ENCODE measurements at regions not wholly inside any gene's neighbourhood (a gene's known extent, or its start where the extent isn't known, plus 50 kb on each side); places are given as distances from the start of the nearest gene placed in this dataset.

GRCh38 chr6:66429210-66429609, 722.2 kb upstream of the EYS start:
- Histone ChIP-seq H3K4me1 (ENCODE audit: low read depth, poor library complexity, severe bottlenecking) (no peaks in the 10 kb centered on the region), H3K9ac (no peak overlapping the region), H3K27me3 (ENCODE audit: insufficient read depth, low read depth) (no peaks in the 10 kb centered on the region), H3K27ac (no peak overlapping the region), H3K79me2 (ENCODE audit: insufficient read depth, low read depth) (no peaks in the 10 kb centered on the region), H3K4me3 (IDR thresholded peaks at IDR 0.05; ENCODE audit: insufficient read depth, low read depth, low read length) (no peak overlapping the region), H3K4me2 (no peak overlapping the region), H3K36me3 (ENCODE audit: insufficient read depth) (no peaks in the 10 kb centered on the region), H2AFZ (ENCODE audit: low read depth) (no peak overlapping the region), H4K20me1 (ENCODE audit: insufficient read depth) (no peaks in the 10 kb centered on the region)
- TF ChIP-seq, protein P1, sequence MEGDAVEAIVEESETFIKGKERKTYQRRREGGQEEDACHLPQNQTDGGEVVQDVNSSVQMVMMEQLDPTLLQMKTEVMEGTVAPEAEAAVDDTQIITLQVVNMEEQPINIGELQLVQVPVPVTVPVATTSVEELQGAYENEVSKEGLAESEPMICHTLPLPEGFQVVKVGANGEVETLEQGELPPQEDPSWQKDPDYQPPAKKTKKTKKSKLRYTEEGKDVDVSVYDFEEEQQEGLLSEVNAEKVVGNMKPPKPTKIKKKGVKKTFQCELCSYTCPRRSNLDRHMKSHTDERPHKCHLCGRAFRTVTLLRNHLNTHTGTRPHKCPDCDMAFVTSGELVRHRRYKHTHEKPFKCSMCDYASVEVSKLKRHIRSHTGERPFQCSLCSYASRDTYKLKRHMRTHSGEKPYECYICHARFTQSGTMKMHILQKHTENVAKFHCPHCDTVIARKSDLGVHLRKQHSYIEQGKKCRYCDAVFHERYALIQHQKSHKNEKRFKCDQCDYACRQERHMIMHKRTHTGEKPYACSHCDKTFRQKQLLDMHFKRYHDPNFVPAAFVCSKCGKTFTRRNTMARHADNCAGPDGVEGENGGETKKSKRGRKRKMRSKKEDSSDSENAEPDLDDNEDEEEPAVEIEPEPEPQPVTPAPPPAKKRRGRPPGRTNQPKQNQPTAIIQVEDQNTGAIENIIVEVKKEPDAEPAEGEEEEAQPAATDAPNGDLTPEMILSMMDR (conservative IDR thresholded peaks at IDR 0.05; ENCODE audit: low read depth, low read length), result no peak

- no peak overlapping the region for H2AFZ ChIP-seq (ENCODE audit: low read depth)
- H3K4me2 ChIP-seq, result no peak overlapping the region
- H3K27me3 ChIP-seq (ENCODE audit: insufficient read depth, low read depth), result no peaks in the 10 kb centered on the region
- H3K27ac ChIP-seq, result no peak overlapping the region
- no peak overlapping the region for H3K4me3 ChIP-seq (IDR thresholded peaks at IDR 0.05; ENCODE audit: insufficient read depth, low read depth, low read length)
- TF ChIP-seq, protein P1 (conservative IDR thresholded peaks at IDR 0.05; ENCODE audit: low read depth, low read length), result no peak
- H3K79me2 ChIP-seq (ENCODE audit: insufficient read depth, low read depth), result no peaks in the 10 kb centered on the region
- H4K20me1 ChIP-seq (ENCODE audit: insufficient read depth), result no peaks in the 10 kb centered on the region
- no peaks in the 10 kb centered on the region for H3K36me3 ChIP-seq (ENCODE audit: insufficient read depth)
- no peak overlapping the region for H3K9ac ChIP-seq
- H3K4me1 ChIP-seq (ENCODE audit: low read depth, poor library complexity, severe bottlenecking), result no peaks in the 10 kb centered on the region
Observed at GRCh38 chr6:66423047-66423446, 716.0 kb upstream of the EYS start.

GRCh38 chr6:66421570-66421969, 714.5 kb upstream of the EYS start:
- H2AFZ ChIP-seq (ENCODE audit: low read depth), result no peak overlapping the region
- H4K20me1 ChIP-seq (ENCODE audit: insufficient read depth), result no peaks in the 10 kb centered on the region

DNA sequence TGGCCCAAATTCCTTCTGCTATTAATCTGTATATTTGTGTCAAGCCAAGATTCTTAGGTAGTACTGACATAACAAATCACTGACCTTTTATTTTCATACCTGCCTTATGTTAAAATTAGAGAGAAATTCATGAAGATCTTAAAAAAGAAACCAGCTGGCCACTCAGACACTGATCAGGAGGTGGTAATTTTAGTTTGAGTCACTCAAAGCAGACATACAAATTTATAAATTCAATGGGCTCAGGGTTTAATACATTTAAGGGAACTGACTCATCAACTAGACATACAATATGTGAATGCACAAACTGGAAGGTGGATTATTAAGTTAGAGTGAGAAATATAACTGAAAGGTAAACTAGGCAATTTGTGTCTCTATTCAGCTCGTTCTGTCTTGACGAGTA, 711.9 kb upstream of the EYS start:
- Histone ChIP-seq H2AFZ (ENCODE audit: low read depth) (no peak overlapping the region), H3K4me3 (IDR thresholded peaks at IDR 0.05; ENCODE audit: insufficient read depth, low read depth, low read length) (no peak overlapping the region), H3K4me1 (ENCODE audit: low read depth, poor library complexity, severe bottlenecking) (no peaks in the 10 kb centered on the region), H4K20me1 (ENCODE audit: insufficient read depth) (no peaks in the 10 kb centered on the region), H3K36me3 (ENCODE audit: insufficient read depth) (no peaks in the 10 kb centered on the region), H3K79me2 (ENCODE audit: insufficient read depth, low read depth) (no peaks in the 10 kb centered on the region), H3K27me3 (ENCODE audit: insufficient read depth, low read depth) (no peaks in the 10 kb centered on the region), H3K27ac (no peak overlapping the region), H3K4me2 (no peak overlapping the region), H3K9ac (no peak overlapping the region)
- TF ChIP-seq, protein P1 (conservative IDR thresholded peaks at IDR 0.05; ENCODE audit: low read depth, low read length), result no peak

More at GRCh38 chr6:66421570-66421969, 714.5 kb upstream of the EYS start:
- H3K9ac ChIP-seq, result no peak overlapping the region
- no peaks in the 10 kb centered on the region for H3K36me3 ChIP-seq (ENCODE audit: insufficient read depth)
- H3K79me2 ChIP-seq (ENCODE audit: insufficient read depth, low read depth), result no peaks in the 10 kb centered on the region
- TF ChIP-seq, protein P1 (conservative IDR thresholded peaks at IDR 0.05; ENCODE audit: low read depth, low read length), result no peak
- no peak overlapping the region for H3K4me3 ChIP-seq (IDR thresholded peaks at IDR 0.05; ENCODE audit: insufficient read depth, low read depth, low read length)
- H3K4me2 ChIP-seq, result no peak overlapping the region
- H3K4me1 ChIP-seq (ENCODE audit: low read depth, poor library complexity, severe bottlenecking), result no peaks in the 10 kb centered on the region
- H3K27me3 ChIP-seq (ENCODE audit: insufficient read depth, low read depth), result no peaks in the 10 kb centered on the region
- H3K27ac ChIP-seq, result no peak overlapping the region
